HG03575 (cell line): ENCODE measurements at regions not wholly inside any gene's neighbourhood (a gene's known extent, or its start where the extent isn't known, plus 50 kb on each side); places are given as distances from the start of the nearest gene placed in this dataset.

Experiments
- ATAC-seq: cut with Tn5 transposase; IDR thresholded peaks from one replicate; pipeline ENCODE4 v1.9.1; 2021; ENCODE audit not compliant: unreplicated experiment, insufficient number of reproducible peaks, low FRiP score; ENCODE audit errors: extremely low read depth

DNA sequence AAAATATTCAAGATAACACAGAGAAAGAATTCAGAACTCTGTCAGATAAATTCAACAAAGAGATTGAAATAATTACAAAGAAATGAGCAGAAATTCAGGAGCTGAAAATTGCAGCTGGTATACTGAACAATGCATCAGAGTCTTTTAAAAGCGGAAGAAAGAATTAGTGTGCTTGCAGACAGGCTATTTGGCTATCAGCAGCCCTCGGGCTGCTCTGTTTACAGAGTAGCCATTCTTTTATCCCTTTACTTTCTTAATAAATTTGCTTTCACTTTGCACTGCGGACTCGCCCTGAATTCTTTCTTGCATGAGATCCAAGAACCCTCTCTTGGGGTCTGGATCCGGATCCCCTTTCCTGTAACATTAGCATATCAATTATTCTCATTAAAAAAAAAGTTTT lies 1040.0 kb downstream of the SORCS3 start:
- ATAC-seq = no peak

DNA sequence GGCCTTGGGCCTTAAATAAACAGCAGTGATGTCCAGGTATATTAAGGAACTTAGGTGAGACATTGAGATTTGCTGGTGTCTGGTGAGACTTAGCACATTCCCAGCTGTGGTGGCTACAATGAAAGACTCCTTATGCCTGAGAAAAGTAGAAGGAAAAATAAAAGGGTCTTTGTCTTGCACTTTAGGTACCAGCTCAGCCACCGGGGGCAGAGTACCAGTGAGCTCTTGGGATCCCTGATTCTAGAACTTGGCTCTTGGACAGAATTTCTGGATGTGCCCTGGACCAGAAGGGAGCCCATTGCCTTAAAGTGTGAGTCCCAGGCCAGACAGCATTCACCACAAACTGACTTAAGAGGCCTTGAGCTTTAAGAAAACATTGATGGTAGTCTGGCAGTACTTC lies 1038.7 kb downstream of the SORCS3 start:
- no peak for ATAC-seq

DNA sequence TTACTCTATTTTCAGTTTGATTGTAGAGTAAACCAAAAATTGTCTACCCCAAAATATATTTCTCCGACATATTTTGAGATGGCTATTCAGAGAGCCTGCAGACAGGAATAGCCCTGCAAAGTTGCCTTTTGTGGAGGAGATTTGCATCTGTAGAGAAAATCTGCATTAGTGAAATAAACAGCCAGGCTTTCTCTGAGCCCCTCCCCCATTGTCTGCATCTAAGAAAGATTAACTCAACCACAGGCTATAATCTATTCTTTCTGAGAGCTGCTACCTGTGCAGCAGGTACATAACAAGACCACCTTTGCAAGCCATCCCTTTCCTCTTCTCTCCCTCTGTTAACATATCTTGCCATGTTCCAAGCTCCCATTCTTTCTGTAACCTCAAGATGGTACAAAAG lies 1034.2 kb downstream of the SORCS3 start:
- no peak for ATAC-seq

DNA sequence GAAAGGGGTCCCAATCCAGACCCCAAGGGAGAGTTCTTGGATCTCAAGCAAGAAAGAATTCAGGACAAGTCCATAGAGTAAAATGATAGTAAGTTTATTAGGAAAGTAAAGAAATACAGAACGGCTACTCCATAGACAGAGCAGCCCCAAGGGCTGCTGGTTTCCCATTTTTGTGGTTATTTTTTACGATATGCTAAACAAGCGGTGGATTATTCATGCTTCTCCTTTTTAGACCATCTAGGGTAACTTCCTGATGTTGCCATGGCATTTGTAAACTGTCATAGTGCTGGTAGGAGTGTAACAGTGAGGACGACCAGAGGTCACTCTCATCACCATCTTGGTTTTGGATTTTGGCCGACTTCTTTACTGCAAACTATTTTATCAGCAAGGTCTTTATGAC lies 1033.4 kb downstream of the SORCS3 start:
- no peak for ATAC-seq

DNA sequence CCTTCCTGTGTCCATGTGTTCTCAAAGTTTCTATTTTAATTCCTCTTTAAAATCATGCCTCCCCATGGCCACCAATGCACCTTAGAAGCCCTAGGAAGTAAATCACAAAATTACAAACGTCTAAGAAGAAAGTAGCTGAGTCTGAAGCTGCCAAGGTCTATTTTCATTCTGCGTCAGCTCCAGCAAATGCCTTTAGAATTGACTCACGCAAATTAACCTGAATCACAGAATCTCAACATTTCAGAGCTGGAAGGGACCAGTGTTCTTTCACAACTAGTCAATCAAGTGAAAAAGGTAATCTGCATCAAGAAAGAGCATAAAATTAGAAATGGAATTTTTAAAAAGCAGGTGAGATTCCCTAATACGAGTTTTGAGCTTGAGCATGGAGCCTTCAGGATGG lies 1017.6 kb downstream of the SORCS3 start:
- no peak for ATAC-seq

DNA sequence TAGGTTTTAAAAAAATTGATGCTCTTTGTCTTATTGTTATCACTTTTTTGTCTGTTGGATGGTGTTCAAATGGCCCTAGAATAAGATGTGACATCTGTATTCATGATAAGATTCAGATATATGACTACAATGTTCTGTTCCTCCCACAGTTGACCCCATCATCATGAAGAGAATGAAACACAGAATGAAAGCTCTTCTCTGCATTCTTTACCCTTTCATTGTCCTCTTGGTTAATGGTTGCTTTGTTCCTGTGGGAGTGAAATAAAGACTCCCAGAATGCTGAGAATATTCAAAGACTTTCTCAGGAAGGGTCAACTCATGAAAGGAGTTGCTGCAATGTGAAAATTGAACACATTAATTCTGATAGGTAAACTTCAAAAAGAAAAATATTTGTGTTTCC lies 1015.8 kb downstream of the SORCS3 start:
- no peak for ATAC-seq

DNA sequence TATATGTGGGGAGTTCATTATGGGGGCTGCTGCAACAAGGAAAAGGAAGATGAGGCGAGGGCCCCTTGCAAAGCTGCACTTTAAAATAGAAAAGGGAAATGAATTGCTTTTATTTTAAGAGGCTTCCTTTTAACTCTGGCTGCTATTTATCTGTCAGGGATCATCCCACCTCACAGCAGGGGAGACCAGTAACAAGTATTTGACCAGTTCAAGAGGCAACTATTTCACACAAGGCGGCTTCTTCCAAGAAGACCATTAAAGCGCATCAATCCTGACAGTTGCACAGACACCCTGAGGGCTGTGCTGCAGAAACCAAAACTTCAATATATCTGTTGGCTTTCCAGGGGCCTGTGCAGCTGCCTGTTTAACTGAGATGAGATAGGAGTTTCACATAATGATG lies 1009.2 kb downstream of the SORCS3 start:
- ATAC-seq = no peak

DNA sequence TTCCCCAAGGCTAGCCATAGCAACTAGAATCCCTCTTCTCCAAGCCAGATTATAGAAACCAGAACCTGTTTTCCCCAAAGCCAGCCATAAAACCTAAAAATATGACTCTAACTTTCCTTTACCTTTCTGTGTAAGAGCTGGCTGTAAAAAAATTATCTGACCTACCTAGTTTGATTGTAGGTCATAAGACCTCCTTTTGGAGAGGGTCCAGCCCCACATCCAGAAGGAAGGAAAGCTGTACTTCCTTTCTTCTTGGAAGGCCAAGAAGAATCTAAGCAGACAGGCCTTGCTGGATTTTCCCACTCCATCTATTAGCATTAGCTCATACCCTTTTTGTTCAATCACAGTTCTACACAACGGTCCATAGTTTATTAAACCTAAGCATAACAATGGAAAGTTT lies 1006.3 kb downstream of the SORCS3 start:
- ATAC-seq = no peak

DNA sequence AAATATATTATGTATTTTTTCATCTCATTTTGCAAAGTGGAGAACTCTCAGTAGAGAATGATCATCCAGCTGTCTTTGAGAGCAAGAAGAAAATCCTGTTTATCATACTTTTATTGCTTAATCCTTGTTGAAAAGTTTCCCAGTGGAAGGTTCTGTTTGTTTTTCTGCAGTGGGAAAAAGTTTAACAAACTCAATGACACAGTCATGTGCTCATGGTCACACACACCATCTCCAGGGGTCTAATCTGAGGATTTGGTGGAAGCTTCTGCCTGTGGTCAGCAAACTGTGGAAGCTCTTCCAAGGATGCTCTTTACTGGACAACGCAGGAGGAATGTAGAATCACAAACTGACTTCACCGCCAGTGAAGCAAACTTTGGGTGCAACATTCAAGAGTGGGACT lies 1003.9 kb downstream of the SORCS3 start:
- ATAC-seq = no peak

DNA sequence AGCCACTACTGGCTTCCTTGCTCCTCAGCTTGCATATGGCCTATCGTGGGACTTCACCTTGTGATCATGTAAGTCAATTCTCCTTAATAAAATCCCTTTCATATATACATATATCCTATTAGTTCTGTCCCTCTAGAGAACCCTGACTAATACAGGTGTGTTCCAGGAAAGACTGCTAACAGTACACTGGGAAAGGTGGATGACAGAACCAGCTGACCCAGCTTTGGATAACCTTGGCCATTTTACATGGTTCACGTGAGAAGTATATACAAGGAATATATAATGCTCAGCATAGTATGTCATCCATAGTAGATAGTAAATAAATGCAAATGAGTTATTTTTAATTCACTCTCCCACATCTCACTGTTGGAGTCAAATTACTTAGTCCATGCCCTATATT lies 1003.5 kb downstream of the SORCS3 start:
- ATAC-seq = no peak

DNA sequence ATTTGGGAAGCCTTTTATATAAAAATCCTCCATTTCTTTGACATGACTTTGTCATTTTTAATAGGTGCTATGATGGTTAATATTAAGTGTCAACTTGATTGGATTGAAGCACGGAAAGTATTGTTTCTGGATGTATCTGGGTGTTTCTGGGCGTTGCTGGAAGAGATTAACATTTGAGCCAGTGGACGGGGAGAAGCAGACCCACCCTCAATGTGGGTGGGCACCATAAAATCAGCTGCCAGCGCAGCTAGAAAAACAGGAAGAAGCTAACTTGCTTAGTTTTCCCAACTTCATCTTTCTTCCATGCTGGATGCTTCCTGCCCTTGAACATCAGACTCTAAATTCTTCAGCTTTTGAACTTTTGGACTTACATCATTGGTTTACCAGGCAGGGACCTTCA lies 1003.0 kb downstream of the SORCS3 start:
- ATAC-seq = no peak

DNA sequence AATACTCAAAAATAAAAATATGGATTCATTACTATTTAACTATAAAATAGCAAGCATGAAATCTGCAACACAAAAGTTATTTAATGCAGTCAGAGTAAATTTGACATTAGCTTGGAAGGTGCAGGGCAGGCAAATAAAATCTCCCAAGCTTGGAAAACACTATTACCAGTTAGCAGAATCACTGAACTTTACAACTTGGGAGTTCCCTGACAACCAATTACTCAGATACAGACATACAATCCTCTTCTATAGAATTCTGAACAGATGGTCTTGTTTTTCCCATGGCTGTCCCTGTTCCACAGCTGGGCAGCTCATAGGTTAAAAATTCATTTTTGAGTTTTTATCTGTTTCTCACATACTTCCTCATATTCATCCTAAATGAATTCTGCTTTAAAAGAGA lies 1002.6 kb downstream of the SORCS3 start:
- no peak for ATAC-seq

DNA sequence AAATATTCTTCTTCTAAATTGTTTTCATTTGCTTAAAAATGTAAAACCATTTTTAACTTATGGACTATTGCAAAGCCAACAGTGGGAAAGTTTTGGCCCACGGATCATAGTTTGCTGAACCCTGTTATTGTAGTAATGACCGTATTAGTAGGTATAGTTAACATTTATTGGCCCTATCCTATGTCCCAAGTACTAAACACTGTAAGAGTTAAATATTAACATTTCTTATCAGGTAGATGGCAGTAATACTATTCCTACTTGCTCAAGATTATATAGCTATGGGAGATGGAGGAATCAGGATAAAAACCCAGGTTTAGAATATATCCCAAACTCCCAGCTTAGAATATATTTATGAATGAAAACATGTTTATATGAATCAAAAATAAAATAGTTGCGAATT lies 993.2 kb downstream of the SORCS3 start:
- no peak for ATAC-seq

DNA sequence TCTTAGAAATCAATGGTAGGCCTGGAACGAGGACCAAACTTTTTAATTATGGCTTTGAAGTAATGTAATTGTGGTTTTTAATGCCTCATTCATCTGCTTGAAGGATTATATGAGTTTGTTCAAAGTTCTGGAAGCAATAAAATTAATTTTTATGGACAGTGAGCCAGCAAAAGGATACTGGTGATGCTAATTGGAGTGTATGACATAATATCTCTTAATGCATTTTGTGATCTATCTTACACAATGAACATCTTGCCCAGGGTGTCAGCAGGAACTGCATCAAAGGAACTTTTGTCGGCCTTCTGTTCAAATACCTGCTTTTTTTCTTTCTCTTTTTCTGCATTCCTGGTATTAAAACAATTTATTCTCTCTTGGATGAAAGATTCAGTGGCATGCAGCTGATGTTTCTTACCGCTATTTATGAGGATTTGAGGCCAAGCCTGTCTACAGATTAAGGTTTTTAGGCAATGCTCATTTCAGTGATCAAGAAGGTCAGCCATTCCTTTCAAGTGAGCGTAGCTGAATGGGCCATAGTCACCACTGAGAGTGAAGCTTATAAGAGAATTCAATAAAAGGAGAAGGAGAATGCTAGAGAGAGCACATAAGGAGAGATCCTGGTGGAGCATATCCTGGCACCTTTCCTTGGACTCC lies 974.8 kb downstream of the SORCS3 start:
- ATAC-seq = no peak

DNA sequence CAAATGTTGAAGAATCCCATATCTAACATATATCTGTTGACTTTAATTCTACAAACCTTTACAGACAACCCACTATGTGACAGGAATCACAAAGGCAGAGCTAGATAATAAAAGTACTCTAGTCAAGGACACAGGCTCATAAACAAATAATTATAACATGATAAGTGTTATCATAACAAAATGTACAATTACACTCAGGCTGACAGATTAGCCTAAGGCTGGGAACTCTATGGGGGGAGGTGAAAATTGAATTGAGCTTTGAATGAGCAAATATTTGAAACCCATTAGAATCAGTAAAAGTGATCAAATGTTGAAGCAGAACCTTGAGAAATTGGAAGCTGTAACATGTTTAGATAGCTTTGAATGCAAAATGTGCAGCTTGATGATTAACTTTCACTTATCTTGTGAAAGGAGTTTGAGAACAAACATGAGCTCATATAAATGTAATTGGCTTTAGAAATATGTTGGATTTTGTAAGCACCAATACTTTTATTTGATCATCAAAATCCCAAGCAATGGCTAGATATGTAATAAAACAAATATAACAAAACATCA lies 970.2 kb downstream of the SORCS3 start:
- no peak for ATAC-seq

DNA sequence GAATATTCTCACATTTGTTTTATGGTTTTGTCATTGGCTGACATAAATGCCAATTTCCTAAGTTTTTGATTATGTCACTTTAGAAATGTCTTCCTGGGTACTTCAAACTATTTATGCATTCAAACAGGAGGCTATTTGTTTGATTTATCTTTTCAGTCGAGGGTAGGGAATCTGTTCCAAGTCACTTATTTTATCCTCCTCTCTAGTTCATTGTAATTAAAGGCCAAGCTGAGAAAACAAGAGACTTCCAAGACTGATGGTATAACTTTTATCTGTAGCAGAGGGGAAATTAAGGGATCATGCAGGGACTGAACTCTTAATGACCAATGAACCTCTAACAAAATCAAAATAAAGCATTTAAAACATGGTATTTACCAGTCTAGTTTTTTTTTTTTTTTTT lies 968.4 kb downstream of the SORCS3 start:
- ATAC-seq = no peak

DNA sequence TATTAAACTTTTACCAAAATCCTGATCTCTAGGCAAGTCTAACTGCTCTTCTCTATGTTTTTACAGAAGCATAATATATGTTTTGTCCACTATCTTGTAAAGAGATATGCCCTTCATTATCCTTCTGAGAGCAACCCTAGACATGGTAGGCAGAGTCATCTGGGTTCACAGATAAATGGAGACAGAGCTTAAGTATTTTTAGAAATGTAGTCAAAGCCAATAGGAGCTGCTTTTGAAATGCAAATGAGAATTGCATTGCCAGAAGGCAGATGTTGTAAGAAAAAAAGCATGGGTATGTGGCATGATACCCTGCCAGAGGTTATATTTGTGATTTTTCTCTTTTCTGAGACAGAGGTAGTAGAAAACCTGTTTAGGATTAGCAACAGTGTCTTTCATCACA lies 964.8 kb downstream of the SORCS3 start:
- ATAC-seq = no peak

DNA sequence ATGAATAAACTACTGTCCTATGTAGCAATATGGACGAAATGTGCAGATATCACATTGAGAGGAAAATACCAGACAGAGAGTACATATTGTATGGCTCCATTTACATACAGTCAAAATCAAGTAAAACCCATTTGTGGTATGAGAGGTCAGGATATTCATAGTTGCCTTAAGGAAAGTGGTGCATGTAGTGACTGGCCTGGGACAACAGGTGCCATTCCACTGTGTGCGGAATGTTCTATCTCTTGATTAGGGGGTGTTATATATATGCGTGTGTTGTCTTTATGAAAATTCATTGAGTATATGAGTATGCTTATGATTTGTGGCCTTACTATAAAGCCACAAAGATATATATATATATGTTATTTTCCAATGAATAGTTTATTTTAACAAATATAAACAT lies 964.0 kb downstream of the SORCS3 start:
- ATAC-seq = no peak

DNA sequence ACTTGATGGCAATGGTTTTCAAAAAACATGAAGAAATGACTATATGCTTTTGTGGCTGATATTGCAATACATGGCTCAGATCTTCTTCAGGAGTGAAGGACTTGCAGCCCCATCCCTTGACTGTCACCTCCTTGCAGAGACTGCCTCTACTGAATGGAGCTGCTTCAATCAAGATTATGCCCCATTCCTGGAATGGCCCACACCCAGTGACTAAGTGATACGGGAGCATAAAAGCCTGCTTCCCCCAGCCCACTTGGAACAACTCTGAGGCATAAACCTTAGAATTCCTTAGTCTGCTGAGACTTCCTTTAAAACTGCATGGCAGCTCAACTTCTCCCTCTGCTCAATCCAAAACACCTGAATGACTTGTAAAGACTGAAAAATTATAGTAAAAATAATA lies 957.1 kb downstream of the SORCS3 start:
- ATAC-seq = no peak

DNA sequence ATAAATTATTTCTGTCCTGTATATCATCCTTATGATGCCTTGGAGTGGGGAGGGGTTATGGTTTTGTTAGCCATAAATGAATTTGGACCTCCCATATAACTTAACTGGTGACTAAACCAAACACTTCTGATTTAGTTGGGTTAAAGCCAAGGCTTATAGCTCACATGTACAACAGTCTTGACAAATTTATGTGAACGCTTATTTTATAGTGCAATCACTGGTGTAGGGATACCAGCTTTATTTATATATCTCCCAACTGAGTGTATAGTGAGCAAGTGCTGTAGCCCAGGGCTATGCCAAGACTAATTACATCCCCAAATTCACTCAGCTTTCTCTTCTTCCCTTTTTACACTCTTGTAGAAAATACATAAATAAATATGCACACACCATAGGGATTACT lies 956.2 kb downstream of the SORCS3 start:
- no peak for ATAC-seq

DNA sequence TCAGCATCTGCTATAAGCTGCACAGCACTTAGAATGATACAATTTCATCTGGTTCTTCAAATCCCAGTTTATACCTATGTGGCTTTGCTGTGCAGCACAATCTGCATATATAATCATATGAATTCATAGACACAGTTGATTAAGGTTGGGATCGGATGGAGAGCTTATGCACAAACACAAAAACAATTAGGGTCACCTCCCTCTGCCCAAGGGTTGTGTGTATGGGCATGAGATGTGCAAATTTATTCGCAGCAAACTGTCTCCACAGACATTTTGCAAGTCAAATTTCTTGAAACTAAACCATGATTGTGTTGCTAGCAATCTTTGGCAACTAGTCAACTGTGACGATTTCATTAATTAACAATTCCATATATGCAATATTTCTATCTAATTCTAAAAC lies 955.7 kb downstream of the SORCS3 start:
- ATAC-seq = no peak
